ENCODE measurements at regions not wholly inside any gene's neighbourhood (a gene's known extent, or its start where the extent isn't known, plus 50 kb on each side); places are given as distances from the start of the nearest gene placed in this dataset.

- no peak for TF ChIP-seq CTCF (IDR thresholded peaks at IDR 0.05; ENCODE audit: insufficient read depth, low read depth, low read length, missing control alignments)
- no peak for DNase-seq (ENCODE audit: low read depth)
- H3K4me3 ChIP-seq (ENCODE audit: low read depth, low read length) = no peak overlapping the region
These were observed 282.5 kb upstream of the FOXK1 start for GRCh38 chr7:4399596-4399995.

- DNase-seq (ENCODE audit: low read depth) = no peak
- no peak overlapping the region for H3K4me3 ChIP-seq (ENCODE audit: low read depth, low read length)
- TF ChIP-seq CTCF (IDR thresholded peaks at IDR 0.05; ENCODE audit: insufficient read depth, low read depth, low read length, missing control alignments) = no peak
These were observed 275.6 kb upstream of the FOXK1 start for GRCh38 chr7:4406288-4407058.

- no peak for TF ChIP-seq CTCF (IDR thresholded peaks at IDR 0.05; ENCODE audit: insufficient read depth, low read depth, low read length, missing control alignments)
- DNase-seq (ENCODE audit: low read depth) = no peak
- no peak overlapping the region for H3K4me3 ChIP-seq (ENCODE audit: low read depth, low read length)
These were observed 272.1 kb upstream of the FOXK1 start for GRCh38 chr7:4409946-4410345.

GRCh38 chr7:4416396-4417056, 265.6 kb upstream of the FOXK1 start:
- DNase-seq (ENCODE audit: low read depth) = no peak
- H3K4me3 ChIP-seq (ENCODE audit: low read depth, low read length) = no peak overlapping the region

GRCh38 chr7:4428526-4428925, 253.6 kb upstream of the FOXK1 start:
- TF ChIP-seq CTCF (IDR thresholded peaks at IDR 0.05; ENCODE audit: insufficient read depth, low read depth, low read length, missing control alignments) = no peak
- no peak for DNase-seq (ENCODE audit: low read depth)
- no peak overlapping the region for H3K4me3 ChIP-seq (ENCODE audit: low read depth, low read length)

More at GRCh38 chr7:4416396-4417056, 265.6 kb upstream of the FOXK1 start:
- TF ChIP-seq CTCF (IDR thresholded peaks at IDR 0.05; ENCODE audit: insufficient read depth, low read depth, low read length, missing control alignments) = no peak

DNA sequence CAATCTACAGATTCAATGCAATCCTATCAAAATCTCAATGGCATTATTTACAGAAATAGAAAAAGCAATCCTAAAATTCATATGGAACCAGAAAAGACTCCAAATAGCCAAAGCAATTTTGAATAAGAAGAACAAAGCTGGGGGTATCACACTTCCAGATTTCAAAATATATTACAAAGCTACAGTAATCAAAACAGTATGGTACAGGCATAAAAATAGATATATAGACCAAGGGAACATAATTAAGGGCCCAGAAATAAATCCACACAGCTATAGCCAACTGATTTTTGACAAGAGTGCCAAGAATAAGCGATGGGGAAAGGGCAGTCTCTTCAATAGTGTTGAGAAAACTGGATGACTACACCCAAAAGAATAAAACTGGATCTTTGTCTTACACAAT, 251.9 kb upstream of the FOXK1 start:
- H3K4me3 ChIP-seq (ENCODE audit: low read depth, low read length) = no peak overlapping the region
- no peak for TF ChIP-seq CTCF (IDR thresholded peaks at IDR 0.05; ENCODE audit: insufficient read depth, low read depth, low read length, missing control alignments)
- DNase-seq (ENCODE audit: low read depth) = no peak
